ENCODE measurements at regions not wholly inside any gene's neighbourhood (a gene's known extent, or its start where the extent isn't known, plus 50 kb on each side); places are given as distances from the start of the nearest gene placed in this dataset.

GRCh38 chr12:118467641-118468305 is 91.4 kb downstream of the SUDS3 start:
- no peak for DNase-seq (ENCODE audit: low read depth in 2 of 3, low spot score in 2 of 3)

GRCh38 chr12:118472940-118473339 is 96.6 kb downstream of the SUDS3 start:
- DNase-seq (ENCODE audit: low read depth in 2 of 3, low spot score in 2 of 3), result no peak

- DNase-seq (ENCODE audit: low read depth in 2 of 3, low spot score in 2 of 3), result no peak
Measured at GRCh38 chr12:118480235-118480634, 103.9 kb downstream of the SUDS3 start.

- DNase-seq (ENCODE audit: low read depth in 2 of 3, low spot score in 2 of 3), result no peak
Measured at GRCh38 chr12:118488034-118488433, 111.7 kb downstream of the SUDS3 start.

GRCh38 chr12:118493962-118494361 is 117.6 kb downstream of the SUDS3 start:
- no peak for DNase-seq (ENCODE audit: low read depth in 2 of 3, low spot score in 2 of 3)

GRCh38 chr12:118494776-118495175 is 118.4 kb downstream of the SUDS3 start:
- DNase-seq (ENCODE audit: low read depth in 2 of 3, low spot score in 2 of 3), result no peak

GRCh38 chr12:118495296-118495695 is 118.9 kb downstream of the SUDS3 start:
- DNase-seq (ENCODE audit: low read depth in 2 of 3, low spot score in 2 of 3), result no peak

GRCh38 chr12:118498171-118498570 is 121.8 kb downstream of the SUDS3 start:
- no peak for DNase-seq (ENCODE audit: low read depth in 2 of 3, low spot score in 2 of 3)

GRCh38 chr12:118500299-118500698 is 123.9 kb downstream of the SUDS3 start:
- DNase-seq (ENCODE audit: low read depth in 2 of 3, low spot score in 2 of 3), result no peak

GRCh38 chr12:118501489-118501888 is 125.1 kb downstream of the SUDS3 start:
- no peak for DNase-seq (ENCODE audit: low read depth in 2 of 3, low spot score in 2 of 3)

- DNase-seq (ENCODE audit: low read depth in 2 of 3, low spot score in 2 of 3), result no peak
Measured at GRCh38 chr12:118503476-118503875, 127.1 kb downstream of the SUDS3 start.

- no peak for DNase-seq (ENCODE audit: low read depth in 2 of 3, low spot score in 2 of 3)
Measured at GRCh38 chr12:118512669-118513068, 136.3 kb downstream of the SUDS3 start.

GRCh38 chr12:118513611-118514010 is 137.3 kb downstream of the SUDS3 start:
- no peak for DNase-seq (ENCODE audit: low read depth in 2 of 3, low spot score in 2 of 3)

- DNase-seq (ENCODE audit: low read depth in 2 of 3, low spot score in 2 of 3), result no peak
Measured at GRCh38 chr12:118514297-118514696, 137.9 kb downstream of the SUDS3 start.

GRCh38 chr12:118520214-118521035 is 144.1 kb downstream of the SUDS3 start:
- no peak for DNase-seq (ENCODE audit: low read depth in 2 of 3, low spot score in 2 of 3)

GRCh38 chr12:118521036-118521370 is 144.6 kb downstream of the SUDS3 start:
- no peak for DNase-seq (ENCODE audit: low read depth in 2 of 3, low spot score in 2 of 3)

GRCh38 chr12:118524446-118524845 is 148.1 kb downstream of the SUDS3 start:
- DNase-seq (ENCODE audit: low read depth in 2 of 3, low spot score in 2 of 3), result no peak

- no peak for DNase-seq (ENCODE audit: low read depth in 2 of 3, low spot score in 2 of 3)
Measured at GRCh38 chr12:118525216-118525615, 148.9 kb downstream of the SUDS3 start.

GRCh38 chr12:118526255-118527095 is 150.1 kb downstream of the SUDS3 start:
- DNase-seq (ENCODE audit: low read depth in 2 of 3, low spot score in 2 of 3), result no peak

GRCh38 chr12:118527310-118527709 is 151.0 kb downstream of the SUDS3 start:
- DNase-seq (ENCODE audit: low read depth in 2 of 3, low spot score in 2 of 3), result no peak

GRCh38 chr12:118528625-118529024 is 152.3 kb downstream of the SUDS3 start:
- DNase-seq (ENCODE audit: low read depth in 2 of 3, low spot score in 2 of 3), result no peak
